ENCODE measurements at regions not wholly inside any gene's neighbourhood (a gene's known extent, or its start where the extent isn't known, plus 50 kb on each side); places are given as distances from the start of the nearest gene placed in this dataset.
A peak's percentile ranks its signal among the peaks of the same experiment; 100 is the strongest.

DNA sequence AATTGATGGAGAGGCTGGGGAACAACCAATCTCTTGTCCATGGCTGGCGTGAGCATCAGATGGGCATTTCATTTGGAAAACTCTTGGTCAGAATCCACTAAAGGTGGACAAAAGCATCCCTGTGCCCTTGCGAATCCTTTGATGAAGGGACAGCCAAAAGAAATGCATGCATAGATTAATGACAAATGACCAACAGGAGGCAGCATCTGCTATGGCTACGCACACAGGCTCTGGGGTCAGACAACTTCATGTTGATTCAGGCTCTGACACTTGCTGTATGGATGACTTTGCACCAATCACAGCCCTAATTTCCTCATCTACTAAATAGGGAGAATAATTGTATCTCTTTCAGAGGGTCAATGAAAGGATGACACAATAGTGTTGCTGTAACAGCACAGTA, 117.5 kb downstream of the ASCL4 start:
- DNase-seq (ENCODE audit: low spot score) = no peak

DNA sequence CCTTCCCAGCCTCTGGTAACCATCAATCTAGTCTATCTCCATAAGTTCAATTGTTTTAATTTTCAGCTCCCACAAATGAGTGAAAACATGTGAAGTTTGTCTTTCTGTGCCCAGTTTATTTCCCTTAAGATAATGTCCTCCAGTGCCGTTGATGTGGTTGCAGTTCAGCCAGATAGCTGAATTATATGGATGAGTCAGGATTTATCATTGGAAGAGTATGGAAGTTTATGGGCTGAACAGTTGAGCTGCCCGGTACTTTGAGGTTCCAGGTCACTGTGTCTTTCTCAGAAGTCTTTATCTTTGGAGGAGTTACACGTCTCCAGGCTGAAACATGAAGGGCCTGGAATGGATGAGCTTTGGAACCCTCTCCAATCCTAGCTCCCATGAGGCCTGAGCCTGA, 120.1 kb downstream of the ASCL4 start:
- peak; percentile 24 for DNase-seq (ENCODE audit: low spot score)

DNA sequence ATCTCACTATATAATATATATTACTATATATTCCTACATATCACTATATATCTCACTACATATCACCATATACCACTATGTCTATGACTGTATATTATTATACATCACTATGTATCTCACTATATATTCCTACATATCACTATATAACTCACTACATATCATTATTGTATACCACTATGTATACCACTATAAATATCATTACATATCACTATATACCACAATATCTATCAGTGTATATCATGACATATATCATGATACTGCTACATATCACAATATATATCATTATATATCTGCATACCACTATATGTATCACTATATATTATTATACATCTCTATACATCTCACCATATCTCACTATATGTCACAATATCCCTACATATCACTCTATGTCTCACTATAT, 121.5 kb downstream of the ASCL4 start:
- no peak for DNase-seq (ENCODE audit: low spot score)

DNA sequence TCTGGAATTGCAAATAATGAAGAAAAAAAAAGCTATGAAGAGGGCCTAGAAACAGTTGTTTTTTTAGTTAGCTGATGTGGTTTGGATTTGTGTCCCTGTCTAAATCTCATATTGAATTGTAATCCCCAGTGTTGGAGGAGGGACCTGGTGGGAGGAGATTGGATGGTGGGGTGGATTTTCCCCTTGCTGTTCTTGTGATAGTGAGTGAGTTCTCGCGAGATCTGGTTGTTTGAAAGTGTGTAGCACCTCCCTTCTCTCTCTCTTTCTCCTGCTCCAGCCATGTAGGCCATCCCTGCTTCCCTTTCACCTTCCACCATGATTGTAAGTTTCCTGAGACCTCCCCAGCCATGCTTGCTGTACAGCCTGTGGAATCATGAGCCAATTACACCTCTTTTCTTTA, 126.1 kb downstream of the ASCL4 start:
- DNase-seq (ENCODE audit: low spot score) = no peak

DNA sequence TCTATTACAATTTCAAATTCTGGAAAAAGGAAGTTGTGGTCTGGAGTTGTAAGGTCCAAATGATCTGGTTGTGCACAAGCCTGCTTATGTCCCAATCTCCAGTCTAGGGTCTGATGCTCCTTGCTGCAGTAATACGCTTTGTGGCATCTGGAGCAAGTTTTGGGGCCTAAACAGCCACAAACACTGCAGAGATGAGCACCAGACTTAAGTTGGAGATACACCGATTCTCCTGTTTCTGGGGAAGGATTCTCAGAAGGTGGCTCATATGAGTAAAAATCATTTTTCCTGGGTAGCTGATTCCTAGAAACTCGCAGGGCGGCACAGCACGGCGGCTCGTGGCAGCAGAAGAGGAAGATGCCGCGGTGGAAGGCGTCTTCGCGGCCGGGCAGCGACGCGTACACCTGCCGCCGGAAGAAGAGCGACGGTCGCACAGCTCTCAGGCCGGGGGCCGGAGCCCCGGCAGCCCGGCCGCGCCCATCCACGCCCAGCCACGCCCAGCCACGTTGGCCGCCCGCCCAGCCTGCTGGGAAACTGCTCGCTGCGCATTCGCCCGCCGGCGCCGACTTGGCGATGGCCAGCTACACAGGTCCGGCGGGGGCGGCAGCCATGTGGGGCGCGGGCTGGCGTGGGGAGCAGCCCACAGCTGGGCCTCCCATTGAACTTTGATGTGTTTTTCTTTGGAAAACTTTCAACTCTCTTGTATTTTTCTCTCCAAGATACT, 129.0 kb downstream of the ASCL4 start:
- peak; percentile 92 for DNase-seq (ENCODE audit: low spot score)

DNA sequence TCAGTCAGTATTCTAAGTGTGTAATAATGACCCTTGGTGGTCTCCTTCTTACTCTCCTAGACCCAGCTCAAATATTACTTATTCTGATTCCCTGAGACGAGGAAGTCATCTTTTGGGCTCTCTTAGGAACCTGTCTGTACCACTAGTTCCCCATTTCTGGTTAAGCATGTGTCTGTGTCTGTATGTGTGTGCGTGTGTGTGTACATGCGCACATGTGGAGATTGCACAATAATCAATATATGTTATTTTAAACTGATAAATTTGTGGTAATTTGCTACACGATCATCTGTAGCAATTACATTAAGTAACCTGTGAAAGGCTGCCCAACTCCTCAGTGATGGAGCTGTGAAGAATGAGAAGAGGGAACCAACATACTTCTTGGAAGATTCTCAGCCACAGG, 132.2 kb downstream of the ASCL4 start:
- no peak for DNase-seq (ENCODE audit: low spot score)

DNA sequence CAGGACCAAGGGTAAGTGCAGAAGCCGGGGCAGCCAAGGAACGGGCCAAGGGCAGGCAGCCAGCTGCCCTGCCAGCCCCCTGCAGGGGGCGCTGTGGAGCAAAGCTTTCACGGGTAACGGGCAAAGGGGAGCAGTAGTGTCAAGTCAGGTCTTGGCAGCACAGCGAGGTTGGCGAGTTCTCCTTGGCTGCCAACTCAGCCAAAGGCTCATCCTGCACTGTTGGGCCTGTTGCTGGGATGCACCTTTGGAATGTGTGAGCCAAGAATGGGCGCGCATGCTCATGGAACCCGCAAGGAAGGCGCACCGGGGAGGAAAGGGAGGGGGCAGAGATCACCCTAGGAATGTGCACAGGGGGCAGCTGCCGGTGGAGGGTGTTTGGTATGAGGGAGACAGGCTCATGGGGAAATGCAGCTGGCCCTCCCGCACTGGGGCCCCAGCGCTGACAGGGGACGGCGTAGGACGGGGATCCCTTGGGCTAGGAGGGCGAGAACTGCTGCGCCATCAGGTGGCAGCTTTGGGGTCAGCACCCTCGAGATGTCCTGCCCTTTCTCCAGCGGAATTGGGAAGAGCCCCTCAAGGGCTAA, 138.0 kb downstream of the ASCL4 start:
- peak; percentile 90 for DNase-seq (ENCODE audit: low spot score)

DNA sequence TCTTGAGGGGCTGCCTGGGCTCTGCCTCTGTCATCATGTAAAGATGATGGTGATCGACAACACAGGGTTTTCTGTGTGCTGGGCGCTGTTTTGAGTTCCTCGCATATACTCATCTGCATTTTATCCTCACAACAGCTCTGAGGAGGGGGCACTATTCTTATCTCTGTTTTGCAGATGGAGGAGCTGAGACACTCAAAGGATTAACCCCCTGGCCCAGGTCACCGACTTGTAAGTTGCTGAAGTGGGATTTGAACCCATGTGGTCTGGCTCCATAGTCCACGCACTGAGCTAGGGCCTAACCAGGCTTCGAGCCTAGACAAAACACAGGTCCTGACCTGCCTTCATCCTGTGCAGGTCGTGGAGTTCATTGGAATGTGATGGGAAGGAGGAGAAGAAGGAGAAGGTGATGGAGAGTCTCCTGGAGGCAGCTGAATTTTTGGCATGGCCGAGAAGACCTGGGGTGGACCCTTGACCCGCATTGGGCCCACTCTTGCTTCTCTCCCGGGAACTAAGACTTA, 140.0 kb downstream of the ASCL4 start:
- no peak for DNase-seq (ENCODE audit: low spot score)

DNA sequence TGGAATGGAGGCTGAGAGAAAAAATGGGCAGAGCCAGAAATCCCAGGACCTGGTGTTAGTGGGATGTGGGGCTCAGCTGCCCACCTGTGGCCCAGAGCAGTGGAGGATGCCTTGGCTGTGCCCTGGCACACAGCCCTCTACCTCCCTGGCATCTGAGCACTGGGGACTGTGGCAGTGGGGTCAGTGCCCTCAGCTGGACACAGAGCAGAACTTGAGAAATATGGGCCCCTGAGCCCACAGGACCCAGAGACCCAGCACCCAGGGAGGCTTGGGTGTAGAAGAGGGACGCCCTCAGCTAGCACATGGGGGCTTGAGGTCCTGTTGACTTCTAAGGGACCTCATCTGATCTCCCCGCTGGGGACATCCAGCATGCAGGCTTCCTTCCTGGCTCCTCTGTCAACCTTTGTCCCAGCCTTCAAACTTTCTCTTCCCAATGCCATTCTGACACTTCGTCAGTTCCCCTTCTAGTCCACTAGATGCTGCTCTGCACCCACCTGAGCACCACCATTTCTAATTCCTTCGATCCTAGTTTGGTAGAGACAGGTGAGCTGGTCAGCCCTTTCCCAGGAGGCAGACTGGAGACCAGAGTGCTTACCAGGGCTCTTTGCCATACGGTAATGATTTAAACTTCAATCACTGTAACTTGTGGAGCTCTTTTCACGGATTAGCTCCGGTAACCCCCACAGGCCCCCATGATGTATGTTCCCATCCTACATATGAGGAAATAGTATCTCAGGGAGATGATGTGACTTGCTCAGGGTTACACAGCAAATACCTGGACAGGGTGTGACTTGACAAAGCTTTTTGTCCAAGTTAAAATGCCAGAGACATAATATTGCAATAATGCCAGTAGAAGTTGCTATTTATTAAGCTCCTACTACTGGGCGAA, 143.7 kb downstream of the ASCL4 start:
- DNase-seq (ENCODE audit: low spot score) = no peak

DNA sequence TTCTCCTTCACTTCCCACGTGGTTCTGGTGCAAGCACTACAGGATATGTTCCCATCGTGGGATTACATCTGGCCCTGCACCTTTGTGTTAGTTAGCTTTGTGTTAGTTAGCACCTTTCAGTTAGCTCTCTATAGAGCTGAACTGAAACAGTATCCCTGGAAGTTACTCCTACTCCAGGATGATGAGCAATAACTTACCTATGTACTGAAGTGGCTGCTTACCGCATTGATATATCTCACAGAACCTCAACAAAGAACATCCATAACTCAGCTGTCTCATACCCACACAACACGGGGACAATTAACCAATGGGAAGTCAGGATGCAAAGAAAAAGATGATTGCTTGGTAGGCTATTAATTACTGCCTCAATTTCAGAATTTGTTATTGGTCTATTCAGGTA, 146.6 kb downstream of the ASCL4 start:
- no peak for DNase-seq (ENCODE audit: low spot score)

DNA sequence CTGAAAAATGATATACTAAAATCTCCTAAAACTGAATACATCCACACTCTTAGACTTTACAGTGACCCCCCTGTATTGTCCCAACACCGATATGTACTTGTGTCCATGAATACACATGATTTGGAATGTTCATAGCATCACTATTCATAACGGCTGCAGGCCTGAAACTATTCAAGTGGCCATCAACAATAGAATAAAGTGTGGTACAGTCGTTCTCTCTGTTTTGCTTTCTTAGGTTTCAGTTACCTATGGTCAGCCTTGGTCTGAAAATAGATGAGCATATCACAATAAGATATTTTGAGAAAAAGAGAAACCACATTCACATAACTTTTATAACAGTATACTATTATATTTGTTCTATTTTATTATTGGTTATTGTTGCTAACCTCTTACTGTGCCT, 150.6 kb downstream of the ASCL4 start:
- DNase-seq (ENCODE audit: low spot score) = no peak

DNA sequence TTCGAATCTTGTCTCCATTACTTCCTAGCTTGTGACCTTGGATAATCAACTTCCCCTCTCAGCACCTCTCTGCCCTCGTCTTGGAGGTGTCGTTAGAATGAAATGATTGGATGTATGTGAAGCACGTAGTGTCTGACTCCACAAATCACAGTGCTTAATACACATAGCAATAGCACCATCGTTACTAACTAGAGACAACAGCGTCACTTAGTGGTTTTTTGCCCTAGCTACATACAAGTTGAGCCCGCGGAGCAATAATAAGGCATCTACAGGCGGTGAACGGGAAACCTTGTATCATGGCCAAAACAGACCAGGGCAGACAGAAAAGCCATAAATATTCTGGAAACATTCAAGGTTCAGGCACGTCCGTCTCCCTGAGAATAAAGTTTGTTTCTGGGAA, 154.9 kb downstream of the ASCL4 start:
- no peak for DNase-seq (ENCODE audit: low spot score)

DNA sequence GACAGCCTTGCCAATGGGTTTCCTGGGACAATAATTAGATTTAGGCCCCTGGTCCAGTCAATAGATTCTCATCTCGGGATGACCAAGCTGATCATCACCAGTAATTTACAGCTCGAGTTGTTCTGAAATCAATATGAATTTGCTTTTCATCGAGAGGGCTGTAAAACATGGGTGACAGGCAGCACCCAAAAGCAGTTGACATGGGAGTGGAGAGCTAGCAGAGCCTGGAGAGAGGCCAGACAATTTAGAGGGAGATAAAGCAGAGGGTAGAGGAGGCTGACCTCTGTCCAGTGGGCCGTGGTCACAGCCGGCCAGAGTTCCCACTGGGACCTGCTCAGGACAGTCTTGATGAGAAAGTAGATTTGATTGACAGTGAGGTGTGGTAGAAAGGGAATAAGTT, 157.3 kb downstream of the ASCL4 start:
- DNase-seq (ENCODE audit: low spot score) = no peak

DNA sequence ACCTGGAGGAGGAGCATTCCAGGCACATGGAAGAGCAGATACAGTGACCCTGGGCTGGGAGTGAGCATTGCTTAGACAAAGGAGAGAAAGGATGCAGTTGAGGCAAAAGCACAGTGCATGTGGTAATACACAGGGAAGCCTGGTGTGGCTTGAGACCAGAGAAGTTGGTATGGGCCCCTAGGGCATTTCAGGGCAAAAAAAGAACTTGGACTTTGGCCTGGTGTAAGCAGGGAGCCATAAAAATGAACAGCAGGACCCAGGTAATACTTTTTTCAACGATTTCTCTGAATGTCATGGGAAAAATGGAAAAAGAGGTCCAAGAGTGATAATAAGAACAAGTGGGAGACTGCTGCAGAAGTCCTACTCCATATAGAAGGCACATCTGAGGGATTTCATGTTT, 163.9 kb downstream of the ASCL4 start:
- DNase-seq (ENCODE audit: low spot score) = no peak

DNA sequence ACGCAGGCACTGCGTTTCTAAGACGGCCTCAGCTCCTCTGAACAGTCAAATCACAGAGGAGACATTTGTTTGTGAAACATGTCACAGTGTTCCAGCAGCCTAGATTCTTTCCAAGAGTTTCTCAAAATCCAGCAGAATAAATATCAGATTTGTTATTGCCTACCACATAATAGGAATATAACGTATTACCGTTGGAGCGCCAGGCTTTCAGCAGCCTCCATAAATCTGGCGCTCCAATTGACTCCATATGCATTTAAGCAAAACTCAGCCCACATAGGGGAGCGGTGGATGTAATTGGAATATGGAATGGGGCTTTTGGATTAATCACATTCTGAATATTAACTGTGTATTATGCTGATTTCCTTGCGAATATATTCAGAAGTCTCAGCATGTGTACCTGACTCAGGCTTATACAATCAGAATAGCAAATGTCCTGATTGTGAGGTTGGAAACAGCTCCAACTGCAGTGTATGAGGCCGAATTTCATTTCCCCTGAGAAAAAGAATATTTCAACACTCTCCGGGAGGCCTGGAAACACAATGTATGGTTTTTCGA, 174.0 kb downstream of the ASCL4 start:
- DNase-seq (ENCODE audit: low spot score) = no peak

DNA sequence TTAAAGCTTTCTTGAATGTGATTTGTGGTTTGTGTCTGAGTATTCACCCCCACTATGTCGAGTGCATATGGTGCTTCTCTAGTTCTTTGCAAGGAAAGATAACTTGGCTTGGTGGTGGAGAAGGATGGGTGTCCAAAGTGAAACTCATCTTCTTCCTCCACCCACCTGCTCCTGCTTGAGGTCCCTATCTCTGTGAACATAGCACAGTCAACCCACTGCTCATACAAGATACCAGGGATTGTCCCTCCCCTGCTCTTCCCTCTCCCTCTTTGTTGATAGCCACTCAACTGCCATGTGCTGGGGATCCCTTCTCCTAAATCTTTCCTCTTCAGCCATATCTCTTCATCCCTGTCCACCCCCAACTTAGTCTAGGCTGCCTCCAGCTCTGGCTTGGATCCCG, 176.5 kb downstream of the ASCL4 start:
- no peak for DNase-seq (ENCODE audit: low spot score)

DNA sequence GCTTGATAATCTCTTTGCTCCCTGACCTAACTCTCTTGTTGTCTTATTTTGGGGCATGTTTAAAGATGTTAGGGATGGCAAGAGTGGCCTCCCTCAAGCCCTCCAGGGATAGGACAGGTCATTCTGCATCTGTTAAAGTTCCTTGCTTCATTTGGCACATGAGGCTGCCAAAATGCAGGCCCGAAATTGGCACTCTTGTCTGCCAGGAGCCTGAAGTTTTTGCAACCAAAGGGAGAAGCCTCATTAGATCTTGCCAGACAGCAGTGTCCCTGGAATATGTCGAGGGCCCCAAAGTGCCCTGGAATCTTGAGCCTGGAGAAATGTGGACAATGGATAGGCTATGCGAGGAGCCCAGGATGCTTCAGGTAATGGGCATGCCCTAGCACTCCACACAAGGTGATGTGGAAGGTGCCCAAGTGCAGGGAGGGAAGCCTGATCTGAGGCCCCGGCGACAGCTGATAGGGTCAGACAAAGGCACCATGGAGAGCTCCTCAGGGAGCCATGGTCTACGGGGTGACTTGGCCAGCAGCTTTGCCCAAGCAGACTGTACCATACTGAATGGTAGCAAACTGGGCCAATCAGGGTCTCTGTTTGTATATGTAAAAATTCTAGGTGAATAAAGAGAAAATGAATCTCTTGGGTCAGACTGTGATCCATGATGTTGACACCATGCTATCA, 173.0 kb upstream of the WSCD2 start:
- no peak for DNase-seq (ENCODE audit: low spot score)

DNA sequence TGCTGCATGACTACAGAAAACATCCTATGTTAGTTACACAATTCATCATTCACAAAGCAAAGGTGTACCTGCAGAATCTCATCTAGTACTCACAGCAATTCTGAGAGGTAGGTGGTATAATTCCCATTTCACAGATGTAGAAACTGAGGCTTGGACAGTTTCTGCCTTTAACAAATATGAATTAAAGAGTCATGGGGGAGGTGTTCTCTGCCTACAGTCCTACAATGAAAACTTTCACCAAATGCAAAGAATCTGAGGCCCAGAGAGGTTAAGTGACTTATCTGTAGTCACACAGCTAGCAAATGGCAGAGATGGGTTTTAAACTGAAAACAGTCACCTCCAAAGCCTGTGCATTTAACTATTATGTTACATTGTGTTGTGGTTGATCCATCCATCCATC, 171.6 kb upstream of the WSCD2 start:
- DNase-seq (ENCODE audit: low spot score) = no peak

DNA sequence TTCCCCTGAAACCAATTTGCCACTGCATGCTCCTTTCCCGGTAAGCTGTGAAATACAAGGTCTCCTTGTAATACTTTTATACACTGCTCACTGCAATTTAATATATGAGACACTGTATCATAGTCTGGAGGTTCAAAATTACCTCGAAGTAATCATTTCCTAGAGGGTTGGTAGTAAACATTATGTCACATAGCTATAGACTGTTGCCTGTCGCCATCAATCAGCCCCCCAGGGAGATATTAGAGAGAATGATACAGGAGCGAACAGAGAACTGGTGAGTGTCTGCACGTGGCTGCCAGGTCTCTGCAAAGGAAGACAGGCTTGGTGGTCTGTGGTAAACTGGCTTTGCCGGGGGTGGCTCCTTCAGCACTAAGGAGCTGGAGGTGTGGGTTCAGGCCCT, 165.5 kb upstream of the WSCD2 start:
- no peak for DNase-seq (ENCODE audit: low spot score)

DNA sequence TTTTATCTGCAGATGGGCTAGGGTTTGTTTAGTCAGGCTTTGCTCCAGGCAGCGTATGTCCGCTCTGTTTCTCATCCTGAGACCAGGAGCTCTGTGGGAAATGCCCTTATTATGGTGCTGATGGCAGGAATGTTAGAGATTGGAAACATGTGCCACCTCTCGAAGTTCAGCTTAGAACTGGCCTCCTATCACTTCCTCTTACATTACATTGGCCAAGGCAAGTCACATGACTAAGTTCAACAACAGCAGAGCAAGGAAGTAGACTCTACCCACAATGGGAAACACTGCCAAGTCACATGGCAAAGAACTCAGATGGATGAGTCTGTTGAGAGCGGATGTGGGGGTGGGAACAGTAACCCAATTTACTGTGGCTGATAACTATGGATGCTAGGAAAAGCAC, 161.9 kb upstream of the WSCD2 start:
- no peak for DNase-seq (ENCODE audit: low spot score)

DNA sequence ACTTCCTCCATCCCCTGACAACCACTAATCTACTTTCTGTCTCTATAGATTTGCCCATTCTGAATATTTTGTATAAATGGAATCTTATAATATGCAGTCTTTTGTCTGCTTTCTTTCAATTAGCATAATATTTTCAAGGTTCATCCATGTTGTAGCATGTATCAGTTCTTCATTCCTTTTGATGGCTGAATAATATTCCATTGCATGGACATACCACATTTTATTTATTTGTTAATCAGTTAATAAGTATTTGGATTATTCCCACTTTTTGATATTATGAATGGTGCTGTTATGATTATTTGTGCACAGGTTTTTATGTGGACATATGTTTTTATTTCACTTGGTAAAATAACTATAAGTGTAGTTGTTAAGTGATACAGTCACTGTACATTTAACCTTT, 155.1 kb upstream of the WSCD2 start:
- no peak for DNase-seq (ENCODE audit: low spot score)

DNA sequence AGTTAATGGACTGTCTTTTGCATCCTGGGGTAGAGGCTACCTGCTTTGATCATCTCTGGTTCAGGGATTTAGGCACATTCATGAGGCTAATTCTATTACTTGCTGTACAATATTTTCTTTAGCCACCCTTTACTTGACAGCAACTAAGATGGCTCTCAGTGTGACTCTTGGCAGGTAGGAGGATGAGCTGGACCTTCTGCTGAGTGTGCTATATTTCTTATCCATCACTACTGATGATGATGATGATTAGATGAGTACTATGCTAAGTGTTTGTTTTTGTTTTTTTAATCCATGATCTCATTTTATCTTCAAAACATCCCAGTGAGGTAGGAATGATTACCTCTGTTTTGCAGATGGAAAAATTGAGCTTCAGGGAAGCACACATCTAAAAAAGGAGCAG, 152.8 kb upstream of the WSCD2 start:
- no peak for DNase-seq (ENCODE audit: low spot score)

All from ecto neural progenitor cell (in vitro differentiated cells).